ENCODE measurements at regions not wholly inside any gene's neighbourhood (a gene's known extent, or its start where the extent isn't known, plus 50 kb on each side); places are given as distances from the start of the nearest gene placed in this dataset.

- H3K9me3 ChIP-seq: peaks cover 0 to 8% (median 0%) of the 10 kb centered on the region in 8 donors
- no peaks in the 10 kb centered on the region for H3K4me1 ChIP-seq
- H3K27ac ChIP-seq: no peak overlapping the region
- H3K27me3 ChIP-seq (replicated peaks in 1 of 7): peaks cover 0 to 69% (median 19%) of the 10 kb centered on the region in 7 donors
- TF ChIP-seq POLR2A (IDR thresholded peaks at IDR 0.05) (no peak), POLR2AphosphoS5 (IDR thresholded peaks at IDR 0.05) (no peak)
- TF ChIP-seq, protein P1, sequence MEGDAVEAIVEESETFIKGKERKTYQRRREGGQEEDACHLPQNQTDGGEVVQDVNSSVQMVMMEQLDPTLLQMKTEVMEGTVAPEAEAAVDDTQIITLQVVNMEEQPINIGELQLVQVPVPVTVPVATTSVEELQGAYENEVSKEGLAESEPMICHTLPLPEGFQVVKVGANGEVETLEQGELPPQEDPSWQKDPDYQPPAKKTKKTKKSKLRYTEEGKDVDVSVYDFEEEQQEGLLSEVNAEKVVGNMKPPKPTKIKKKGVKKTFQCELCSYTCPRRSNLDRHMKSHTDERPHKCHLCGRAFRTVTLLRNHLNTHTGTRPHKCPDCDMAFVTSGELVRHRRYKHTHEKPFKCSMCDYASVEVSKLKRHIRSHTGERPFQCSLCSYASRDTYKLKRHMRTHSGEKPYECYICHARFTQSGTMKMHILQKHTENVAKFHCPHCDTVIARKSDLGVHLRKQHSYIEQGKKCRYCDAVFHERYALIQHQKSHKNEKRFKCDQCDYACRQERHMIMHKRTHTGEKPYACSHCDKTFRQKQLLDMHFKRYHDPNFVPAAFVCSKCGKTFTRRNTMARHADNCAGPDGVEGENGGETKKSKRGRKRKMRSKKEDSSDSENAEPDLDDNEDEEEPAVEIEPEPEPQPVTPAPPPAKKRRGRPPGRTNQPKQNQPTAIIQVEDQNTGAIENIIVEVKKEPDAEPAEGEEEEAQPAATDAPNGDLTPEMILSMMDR (IDR thresholded peaks at IDR 0.05 in 8 of 11, conservative IDR thresholded peaks at IDR 0.05 in 3 of 11): no peak
- 78 to 85% (median 82%) methylated on average over 6 of the region's 6 CpGs for WGBS, 5 donors
- DNase-seq: no peak
- intact Hi-C loops (cut with DNase I; ENCODE audit: low total_unique reads): no loop called here
- H3K4me3 ChIP-seq: no peak overlapping the region
- no peaks in the 10 kb centered on the region for H3K36me3 ChIP-seq
Measured at GRCh38 chr4:3838437-3839380, 72.5 kb downstream of the ADRA2C start.

- Histone ChIP-seq H3K9me3 (peaks cover 0 to 9% (median 4%) of the 10 kb centered on the region in 8 donors), H3K4me3 (no peak overlapping the region), H3K27ac (no peak overlapping the region), H3K4me1 (no peaks in the 10 kb centered on the region), H3K36me3 (no peaks in the 10 kb centered on the region), H3K27me3 (replicated peaks in 1 of 7) (peaks cover 0 to 27% (median 0%) of the 10 kb centered on the region in 7 donors)
- intact Hi-C loops (cut with DNase I; ENCODE audit: low total_unique reads): no loop called here
- DNase-seq: no peak
- 37 to 44% (median 42%) methylated on average over 8 of the region's 8 CpGs for WGBS, 5 donors
- TF ChIP-seq POLR2AphosphoS5 (IDR thresholded peaks at IDR 0.05) (no peak), POLR2A (IDR thresholded peaks at IDR 0.05) (no peak)
- TF ChIP-seq, protein P1 (IDR thresholded peaks at IDR 0.05 in 8 of 11, conservative IDR thresholded peaks at IDR 0.05 in 3 of 11): no peak
Measured at GRCh38 chr4:3845094-3845743, 79.0 kb downstream of the ADRA2C start.

GRCh38 chr4:3845744-3846429 is 79.7 kb downstream of the ADRA2C start:
- no peaks in the 10 kb centered on the region for H3K4me1 ChIP-seq
- H3K36me3 ChIP-seq: no peaks in the 10 kb centered on the region
- peaks cover 0 to 25% (median 0%) of the 10 kb centered on the region in 7 donors for H3K27me3 ChIP-seq (replicated peaks in 1 of 7)
- H3K4me3 ChIP-seq: no peak overlapping the region
- no peak overlapping the region for H3K27ac ChIP-seq
- TF ChIP-seq POLR2A (IDR thresholded peaks at IDR 0.05) (no peak), POLR2AphosphoS5 (IDR thresholded peaks at IDR 0.05) (no peak)
- TF ChIP-seq, protein P1 (IDR thresholded peaks at IDR 0.05 in 8 of 11, conservative IDR thresholded peaks at IDR 0.05 in 3 of 11): no peak
- intact Hi-C loops (cut with DNase I; ENCODE audit: low total_unique reads): no loop called here
- 80 to 92% (median 86%) methylated on average over 8 to 9 of the region's 9 CpGs for WGBS, 5 donors
- no peak for DNase-seq
- H3K9me3 ChIP-seq: peaks cover 0 to 16% (median 9%) of the 10 kb centered on the region in 8 donors

Data from spleen (tissue), 11 donors.